HG03103 (cell line): ENCODE measurements at regions not wholly inside any gene's neighbourhood (a gene's known extent, or its start where the extent isn't known, plus 50 kb on each side); places are given as distances from the start of the nearest gene placed in this dataset.
"Not testable (repeated sequence)": the region's sequence is repeated elsewhere in the genome, so short reads cannot be mapped to it uniquely, and the experiment has no call there.

Experiments
- ATAC-seq: cut with Tn5 transposase; IDR thresholded peaks from one replicate; pipeline ENCODE4 v1.9.1; 2021; ENCODE audit warnings: low read depth; ENCODE audit not compliant: unreplicated experiment

- ATAC-seq: not testable (repeated sequence)
Observed at GRCh38 chr2:90179591-90179990, 1488.1 kb downstream of the RPIA start.

- ATAC-seq: peak; percentile 84
Observed at GRCh38 chr2:90207454-90208058, 1516.1 kb downstream of the RPIA start.

- no peak for ATAC-seq
Observed at GRCh38 chr2:90209009-90209408, 1517.5 kb downstream of the RPIA start.

GRCh38 chr2:90209806-90210205 lies 1518.3 kb downstream of the RPIA start:
- no peak for ATAC-seq

GRCh38 chr2:90215880-90216279 lies 1524.4 kb downstream of the RPIA start:
- not testable (repeated sequence) for ATAC-seq

GRCh38 chr2:90216801-90217200 lies 1525.3 kb downstream of the RPIA start:
- ATAC-seq: not testable (repeated sequence)

- ATAC-seq: not testable (repeated sequence)
Observed at GRCh38 chr2:90218534-90218933, 1527.1 kb downstream of the RPIA start.

- ATAC-seq: not testable (repeated sequence)
Observed at GRCh38 chr2:90220623-90221299, 1529.3 kb downstream of the RPIA start.

- ATAC-seq: no peak
Observed at GRCh38 chr2:90221300-90221651, 1529.8 kb downstream of the RPIA start.

- ATAC-seq: not testable (repeated sequence)
Observed at GRCh38 chr2:90224767-90225166, 1533.3 kb downstream of the RPIA start.

- not testable (repeated sequence) for ATAC-seq
Observed at GRCh38 chr2:90226465-90227072, 1535.1 kb downstream of the RPIA start.

- not testable (repeated sequence) for ATAC-seq
Observed at GRCh38 chr2:90231199-90231598, 1539.7 kb downstream of the RPIA start.

- ATAC-seq: not testable (repeated sequence)
Observed at GRCh38 chr2:90235452-90235851, 1544.0 kb downstream of the RPIA start.

GRCh38 chr2:90237923-90238361 lies 1546.5 kb downstream of the RPIA start:
- ATAC-seq: not testable (repeated sequence)

- ATAC-seq: not testable (repeated sequence)
Observed at GRCh38 chr2:90238505-90239230, 1547.2 kb downstream of the RPIA start.

GRCh38 chr2:90239769-90240168 lies 1548.3 kb downstream of the RPIA start:
- not testable (repeated sequence) for ATAC-seq

GRCh38 chr2:90244902-90245765 lies 1553.7 kb downstream of the RPIA start:
- ATAC-seq: not testable (repeated sequence)

- ATAC-seq: not testable (repeated sequence)
Observed at GRCh38 chr2:90248400-90248799, 1556.9 kb downstream of the RPIA start.

- ATAC-seq: not testable (repeated sequence)
Observed at GRCh38 chr2:90250350-90250749, 1558.9 kb downstream of the RPIA start.

GRCh38 chr2:90251576-90251975 lies 1560.1 kb downstream of the RPIA start:
- ATAC-seq: not testable (repeated sequence)
